ENCODE measurements at regions not wholly inside any gene's neighbourhood (a gene's known extent, or its start where the extent isn't known, plus 50 kb on each side); places are given as distances from the start of the nearest gene placed in this dataset.
"Not testable (repeated sequence)": the region's sequence is repeated elsewhere in the genome, so short reads cannot be mapped to it uniquely, and the experiment has no call there.

- TF ChIP-seq CTCF (IDR thresholded peaks at IDR 0.05 in 2 of 3, conservative IDR thresholded peaks at IDR 0.05 in 1 of 3; ENCODE audit: borderline replicate concordance in 1 of 3, insufficient read depth in 1 of 3, low read depth in 2 of 3, low read length in 2 of 3); POLR2A (IDR thresholded peaks at IDR 0.05; ENCODE audit: borderline replicate concordance, extremely low read depth, insufficient read depth, insufficient read length); FOSL1 (IDR thresholded peaks at IDR 0.05; ENCODE audit: low read depth); REST (IDR thresholded peaks at IDR 0.05; ENCODE audit: low read depth); CEBPB (IDR thresholded peaks at IDR 0.05; ENCODE audit: low read depth); RAD21 (IDR thresholded peaks at IDR 0.05; ENCODE audit: low read depth); EZH2 (IDR thresholded peaks at IDR 0.05); POLR2AphosphoS5 (IDR thresholded peaks at IDR 0.05; ENCODE audit: low read depth, low read length); EZH2phosphoT487 (IDR thresholded peaks at IDR 0.05; ENCODE audit: borderline replicate concordance); ATF3 (IDR thresholded peaks at IDR 0.05); YY1 (IDR thresholded peaks at IDR 0.05; ENCODE audit: extremely low read depth, insufficient replicate concordance, low read depth, low read length); MAX (IDR thresholded peaks at IDR 0.05); ZNF274 (IDR thresholded peaks at IDR 0.05; ENCODE audit: low read depth, low read length); SRF (IDR thresholded peaks at IDR 0.05; ENCODE audit: low read depth): not testable (repeated sequence)
Observed at GRCh38 chr3:195993671-195994070, 85.3 kb upstream of the TNK2 start.

Measured in HCT116 (cell line).